Pancreas (tissue), 10 donors: ENCODE measurements at regions not wholly inside any gene's neighbourhood (a gene's known extent, or its start where the extent isn't known, plus 50 kb on each side); places are given as distances from the start of the nearest gene placed in this dataset.

ENCODE experiments used
- ATAC-seq, 4 donors: fragments of 200-7000 bp; cut with Tn5 transposase; one replicate each; pipeline versions ENCODE4 v1.8.0 to v1.9.1; 2020; ENCODE audit warnings: mild to moderate bottlenecking in 4 of 4, moderate library complexity in 4 of 4
- DNase-seq, 6 donors: peaks; one replicate each; pipeline ENCODE4 v3.0.0-alpha.2; 2020
- FAIRE-seq: peaks from 2 replicates; lab custom pipeline; 2012; peaks lifted over from hg19 to GRCh38; lab: Jason Lieb, UNC
- H3K27ac ChIP-seq, 4 donors: fragments of 200-600 bp; sonication (generic); 1 replicate in 3 of 4; 2 replicates in 1 of 4; pipeline versions ENCODE4 v1.5.0 to v1.8.0; 2020
- H3K27me3 ChIP-seq, 4 donors: fragments of 200-600 bp; one replicate each; pipeline ENCODE4 v1.8.0; 2021
- H3K36me3 ChIP-seq, 3 donors: fragments of 200-600 bp; sonication (generic) in 1 of 3; one replicate each; pipeline versions ENCODE4 v1.5.0 to v1.8.0; 2020 to 2021
- H3K4me1 ChIP-seq, 3 donors: fragments of 200-600 bp; one replicate each; pipeline ENCODE4 v1.8.0; 2021
- H3K4me3 ChIP-seq, 4 donors: fragments of 200-600 bp; sonication (generic) in 2 of 4; one replicate each; pipeline versions ENCODE4 v1.5.0 to v1.8.0; 2020 to 2021
- H3K9me3 ChIP-seq, 4 donors: fragments of 200-600 bp; one replicate each; pipeline ENCODE4 v1.8.0; 2021
- CTCF ChIP-seq, 4 donors: fragments of 200-600 bp; sonication (generic) in 3 of 4; IDR thresholded peaks; one replicate each; pipeline versions ENCODE4 v1.5.0 to v1.8.0; 2021; ENCODE audit warnings: antibody characterized with exemption in 4 of 4
- WGBS, 2 donors: extraction: QIAGEN DNeasy Blood & Tissue Kit; methylation state at CpG; one replicate each; pipeline ENCODE4 v1.1.7; 2013; 5-methylcytosine and 5-hydroxymethylcytosine counted together
- intact Hi-C, 3 donors: fragments of 100-400 bp; cut with DNase I; formaldehyde crosslinking; loops; one replicate each; pipeline versions ENCODE4 v1.11.1 to v1.14.2; 2022
- donor health status: healthy with polysubstance abuse.
- donor health status: DM: no; HTN: no; CAD: no; lungs with moderate emphysema.
- donor health status: DM: no; HTN: no; CAD: no.
- donor health status: control.
- donor health status: control.
- donor health status: Bipolar disorder and iron deficiency.
- donor health status: DM: yes; HTN: yes; CAD: no.
- donor health status: DM: no; HTN: no; CAD: no.
- donor health status: DM: no; HTN: no; CAD: no.
- donor health status: DM: yes; HTN: yes; CAD: no.

GRCh38 chr10:21203473-21204107, 306.5 kb upstream of the NEBL start:
- Histone ChIP-seq H3K27me3 (no peaks in the 10 kb centered on the region), H3K4me1 (no peaks in the 10 kb centered on the region), H3K36me3 (no peaks in the 10 kb centered on the region), H3K27ac (no peak overlapping the region), H3K4me3 (no peak overlapping the region), H3K9me3 (no peaks in the 10 kb centered on the region)
- WGBS, 2 donors: 57 to 63% methylated on average over 10 of the region's 10 CpGs
- intact Hi-C loops: no loop called here
- TF ChIP-seq CTCF (IDR thresholded peaks at IDR 0.05): no peak
- DNase-seq (no peak), FAIRE-seq (no peak), ATAC-seq (no peak)

- Histone ChIP-seq H3K4me1 (no peaks in the 10 kb centered on the region), H3K36me3 (no peaks in the 10 kb centered on the region), H3K4me3 (no peak overlapping the region), H3K27me3 (no peaks in the 10 kb centered on the region), H3K9me3 (no peaks in the 10 kb centered on the region), H3K27ac (no peak overlapping the region)
- intact Hi-C loops: no loop called here
- DNase-seq: no peak
- no peak for FAIRE-seq
- ATAC-seq: no peak
- TF ChIP-seq CTCF (IDR thresholded peaks at IDR 0.05): no peak
- WGBS, 2 donors: 43 to 54% methylated on average over 5 of the region's 5 CpGs
These were observed 305.8 kb upstream of the NEBL start for GRCh38 chr10:21202776-21203462.

- intact Hi-C loops: no loop called here
- no peak for ATAC-seq
These were observed 302.4 kb upstream of the NEBL start for GRCh38 chr10:21199501-21199900.

GRCh38 chr10:21197838-21198237, 300.7 kb upstream of the NEBL start:
- Histone ChIP-seq H3K36me3 (no peaks in the 10 kb centered on the region), H3K27ac (no peak overlapping the region), H3K9me3 (no peaks in the 10 kb centered on the region), H3K27me3 (no peaks in the 10 kb centered on the region), H3K4me1 (peaks cover 0 to 10% (median 0%) of the 10 kb centered on the region in 3 donors), H3K4me3 (no peak overlapping the region)
- no peak for TF ChIP-seq CTCF (IDR thresholded peaks at IDR 0.05)
- no peak for ATAC-seq
- no peak for DNase-seq
- no peak for FAIRE-seq
- WGBS, 2 donors: 73 to 77% methylated on average over 3 of the region's 3 CpGs
- intact Hi-C loops: no loop called here

More at GRCh38 chr10:21199501-21199900, 302.4 kb upstream of the NEBL start:
- TF ChIP-seq CTCF (IDR thresholded peaks at IDR 0.05): no peak
- no peaks in the 10 kb centered on the region for H3K36me3 ChIP-seq
- no peak overlapping the region for H3K27ac ChIP-seq
- H3K27me3 ChIP-seq: no peaks in the 10 kb centered on the region
- H3K9me3 ChIP-seq: no peaks in the 10 kb centered on the region
- DNase-seq (no peak), FAIRE-seq (no peak)
- peaks cover 0 to 10% (median 0%) of the 10 kb centered on the region in 3 donors for H3K4me1 ChIP-seq
- no peak overlapping the region for H3K4me3 ChIP-seq

- H3K9me3 ChIP-seq: no peaks in the 10 kb centered on the region
- no peak for FAIRE-seq
- H3K27me3 ChIP-seq: no peaks in the 10 kb centered on the region
These were observed 299.8 kb upstream of the NEBL start for GRCh38 chr10:21196822-21197395.

More at GRCh38 chr10:21196822-21197395, 299.8 kb upstream of the NEBL start:
- Histone ChIP-seq H3K4me1 (peaks cover 0 to 10% (median 0%) of the 10 kb centered on the region in 3 donors), H3K27ac (no peak overlapping the region), H3K4me3 (no peak overlapping the region), H3K36me3 (no peaks in the 10 kb centered on the region)
- DNase-seq (no peak), ATAC-seq (no peak)
- no peak for TF ChIP-seq CTCF (IDR thresholded peaks at IDR 0.05)
- WGBS, 2 donors: 82 to 88% methylated on average over 5 of the region's 5 CpGs
- intact Hi-C loops: no loop called here
